MM.1S (cell line): ENCODE measurements at regions not wholly inside any gene's neighbourhood (a gene's known extent, or its start where the extent isn't known, plus 50 kb on each side); places are given as distances from the start of the nearest gene placed in this dataset.
A peak's percentile ranks its signal among the peaks of the same experiment; 100 is the strongest.

Experiments
- DNase-seq: peaks from one replicate; pipeline ENCODE4 v3.0.0-alpha.2; 2015
- H2AFZ ChIP-seq: fragments of 300-600 bp; sonication (generic); 2 replicates; pipeline ENCODE4 v1.6.0; 2016; ENCODE audit warnings: antibody characterized with exemption, low read length
- H3F3A ChIP-seq: fragments of 300-600 bp; sonication (generic); 2 replicates; pipeline ENCODE4 v1.6.1; 2016; ENCODE audit warnings: mild to moderate bottlenecking, antibody characterized with exemption, low read length, moderate library complexity, mixed read lengths; ENCODE audit not compliant: insufficient read depth
- H3K27ac ChIP-seq: fragments of 300-600 bp; sonication (generic); 2 replicates; pipeline ENCODE4 v1.5.1; 2016; ENCODE audit warnings: mild to moderate bottlenecking, low read length
- H3K27me3 ChIP-seq: fragments of 300-600 bp; sonication (generic); replicated peaks from 2 replicates; pipeline ENCODE4 v1.6.0; 2016; ENCODE audit warnings: low read length; ENCODE audit not compliant: insufficient read depth
- H3K36me3 ChIP-seq: fragments of 300-600 bp; sonication (generic); replicated peaks from 2 replicates; pipeline ENCODE4 v1.6.1; 2016; ENCODE audit warnings: mild to moderate bottlenecking, low read length, mixed read lengths; ENCODE audit not compliant: insufficient read depth
- H3K4me1 ChIP-seq: fragments of 300-600 bp; sonication (generic); 2 replicates; pipeline ENCODE4 v1.6.1; 2016; ENCODE audit warnings: low read length, mixed read lengths
- H3K4me2 ChIP-seq: fragments of 300-600 bp; sonication (generic); 2 replicates; pipeline ENCODE4 v1.6.0; 2016; ENCODE audit warnings: low read depth, low read length
- H3K4me3 ChIP-seq: fragments of 300-600 bp; sonication (generic); 2 replicates; pipeline ENCODE4 v1.5.1; 2016; ENCODE audit warnings: low read length, mixed read lengths
- H3K79me2 ChIP-seq: fragments of 300-600 bp; sonication (generic); 2 replicates; pipeline ENCODE4 v1.6.1; 2016; ENCODE audit warnings: mixed run types, low read length, mixed read lengths
- H3K9ac ChIP-seq: fragments of 300-600 bp; sonication (generic); 2 replicates; pipeline ENCODE4 v1.6.1; 2016; ENCODE audit warnings: low read length, mixed read lengths
- H3K9me2 ChIP-seq: fragments of 300-600 bp; sonication (generic); replicated peaks from 2 replicates; pipeline ENCODE4 v1.6.1; 2016; ENCODE audit warnings: mild to moderate bottlenecking, low read length, mixed read lengths; ENCODE audit not compliant: insufficient read depth
- H3K9me3 ChIP-seq: fragments of 300-600 bp; sonication (generic); replicated peaks from 2 replicates; pipeline ENCODE4 v1.6.1; 2016; ENCODE audit warnings: mild to moderate bottlenecking, low read length, mixed read lengths; ENCODE audit not compliant: insufficient read depth
- H4K20me1 ChIP-seq: fragments of 300-600 bp; sonication (generic); 2 replicates; pipeline ENCODE4 v1.6.1; 2016; ENCODE audit warnings: mild to moderate bottlenecking, low read length, moderate library complexity, mixed read lengths; ENCODE audit not compliant: insufficient read depth
- CTCF ChIP-seq: fragments of 300-600 bp; sonication (generic); IDR thresholded peaks from 2 replicates; pipeline ENCODE4 v1.5.1; 2016; ENCODE audit warnings: antibody characterized with exemption, low read length, mixed read lengths
- EZH2 ChIP-seq: fragments of 300-600 bp; sonication (generic); optimal IDR thresholded peaks from 2 replicates; pipeline ENCODE3; 2017; ENCODE audit warnings: low read depth, mild to moderate bottlenecking, antibody characterized with exemption, low read length, mixed read lengths
- EZH2phosphoT487 ChIP-seq: fragments of 300-600 bp; sonication (generic); IDR thresholded peaks from 2 replicates; pipeline ENCODE4 v1.6.1; 2018; ENCODE audit warnings: antibody characterized with exemption, low read length

GRCh38 chr5:32506201-32506661 lies 61.7 kb upstream of the ZFR start:
- Histone ChIP-seq H3K79me2 (no peaks in the 10 kb centered on the region), H3K36me3 (no peaks in the 10 kb centered on the region), H2AFZ (peak overlapping the region; percentile 57; the same call in 1 of the 2 replicates), H3K4me2 (peak overlapping the region; percentile 54), H3K4me1 (peaks cover 23% of the 10 kb centered on the region), H3K9me2 (no peaks in the 10 kb centered on the region), H3K4me3 (no peak overlapping the region), H4K20me1 (no peaks in the 10 kb centered on the region), H3K27me3 (no peaks in the 10 kb centered on the region), H3K9me3 (no peaks in the 10 kb centered on the region), H3F3A (peaks cover 12% of the 10 kb centered on the region), H3K9ac (no peak overlapping the region), H3K27ac (peak overlapping the region; percentile 39; the same call in 1 of the 2 replicates)
- DNase-seq, result no peak
- TF ChIP-seq EZH2 (no peak), EZH2phosphoT487 (no peak), CTCF (no peak)

- peak overlapping the region; percentile 57; the same call in 1 of the 2 replicates for H2AFZ ChIP-seq
- DNase-seq, result no peak
These were observed 61.2 kb upstream of the ZFR start for GRCh38 chr5:32505756-32506155.

GRCh38 chr5:32504989-32505596 lies 60.6 kb upstream of the ZFR start:
- Histone ChIP-seq H2AFZ (peak overlapping the region; percentile 9; the same call in 1 of the 2 replicates), H3K9me3 (no peaks in the 10 kb centered on the region), H3K36me3 (no peaks in the 10 kb centered on the region), H3K9me2 (no peaks in the 10 kb centered on the region), H3K4me3 (no peak overlapping the region; the same call in 1 of the 2 replicates), H3K9ac (no peak overlapping the region), H3K27ac (peak overlapping the region; percentile 39; the same call in 1 of the 2 replicates), H3K27me3 (no peaks in the 10 kb centered on the region), H3K79me2 (no peaks in the 10 kb centered on the region), H3K4me1 (peaks cover 28% of the 10 kb centered on the region), H4K20me1 (no peaks in the 10 kb centered on the region), H3K4me2 (peak overlapping the region; percentile 54), H3F3A (peaks cover 12% of the 10 kb centered on the region)
- peak; percentile 68 for DNase-seq
- TF ChIP-seq EZH2phosphoT487, result no peak
- no peak for TF ChIP-seq EZH2
- TF ChIP-seq CTCF, result no peak

More at GRCh38 chr5:32505756-32506155, 61.2 kb upstream of the ZFR start:
- H3K9me2 ChIP-seq, result no peaks in the 10 kb centered on the region
- H3K27me3 ChIP-seq, result no peaks in the 10 kb centered on the region
- H3K79me2 ChIP-seq, result no peaks in the 10 kb centered on the region
- H3K9ac ChIP-seq, result no peak overlapping the region
- no peaks in the 10 kb centered on the region for H4K20me1 ChIP-seq
- H3K4me1 ChIP-seq, result peaks cover 23% of the 10 kb centered on the region
- no peaks in the 10 kb centered on the region for H3K36me3 ChIP-seq
- H3F3A ChIP-seq, result peaks cover 12% of the 10 kb centered on the region
- H3K9me3 ChIP-seq, result no peaks in the 10 kb centered on the region
- H3K4me2 ChIP-seq, result peak overlapping the region; percentile 54
- no peak overlapping the region; the same call in 1 of the 2 replicates for H3K4me3 ChIP-seq
- TF ChIP-seq EZH2phosphoT487, result no peak
- TF ChIP-seq CTCF, result no peak
- no peak for TF ChIP-seq EZH2
- H3K27ac ChIP-seq, result peak overlapping the region; percentile 39; the same call in 1 of the 2 replicates
